GM12875 (cell line): ENCODE measurements at regions not wholly inside any gene's neighbourhood (a gene's known extent, or its start where the extent isn't known, plus 50 kb on each side); places are given as distances from the start of the nearest gene placed in this dataset.

Experiments used
- H3K4me3 ChIP-seq: one replicate; pipeline ENCODE4 v1.5.1; 2011; ENCODE audit warnings: low read depth, low read length, control low read depth
- CTCF ChIP-seq: IDR thresholded peaks from 2 replicates; pipeline ENCODE4 v1.5.1; 2011; ENCODE audit warnings: low read depth, mild to moderate bottlenecking, control low read depth, inconsistent platforms, low read length, moderate library complexity, borderline replicate concordance; ENCODE audit not compliant: insufficient read depth

DNA sequence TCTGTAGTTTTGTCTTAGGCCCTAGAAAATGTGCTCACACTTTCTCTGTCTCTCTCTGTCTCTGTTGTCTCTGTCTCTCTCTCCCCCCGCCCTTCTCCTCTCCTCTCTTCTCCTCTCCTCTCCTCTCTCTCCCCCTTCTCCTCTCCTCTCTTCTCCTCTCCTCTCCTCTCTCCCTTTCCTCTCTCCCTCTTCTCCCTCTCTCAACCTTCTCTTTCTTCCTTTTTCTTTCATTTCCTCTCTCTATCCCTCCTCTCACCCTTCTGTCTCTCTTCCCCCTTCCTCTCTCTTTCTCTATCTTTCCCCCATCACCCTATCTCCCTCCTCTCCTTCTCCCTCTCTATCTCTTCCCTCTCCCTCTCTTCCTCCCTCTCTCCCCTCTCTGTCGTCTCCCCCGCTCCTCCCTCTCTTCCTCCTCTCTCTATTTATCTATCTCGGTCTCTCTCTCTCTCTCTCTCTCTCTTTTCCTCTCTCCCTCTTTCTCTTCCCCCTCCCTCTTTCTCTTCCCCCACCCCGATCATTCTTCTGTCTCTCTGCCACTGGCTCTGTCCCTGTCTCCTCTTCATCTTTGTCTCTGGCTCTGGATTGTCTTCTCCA lies 107.2 kb upstream of the C16orf82 start:
- H3K4me3 ChIP-seq = no peak overlapping the region
- no peak for TF ChIP-seq CTCF

- no peak for TF ChIP-seq CTCF
- no peak overlapping the region for H3K4me3 ChIP-seq
Observed at GRCh38 chr16:26961459-26961858, 105.3 kb upstream of the C16orf82 start.

GRCh38 chr16:26963109-26963508 lies 103.6 kb upstream of the C16orf82 start:
- TF ChIP-seq CTCF = peak; percentile 54
- H3K4me3 ChIP-seq = no peak overlapping the region

- no peak overlapping the region for H3K4me3 ChIP-seq
- TF ChIP-seq CTCF = no peak
Observed at GRCh38 chr16:26969589-26970231, 97.0 kb upstream of the C16orf82 start.

- no peak for TF ChIP-seq CTCF
Observed at GRCh38 chr16:26970292-26970691, 96.4 kb upstream of the C16orf82 start.

GRCh38 chr16:26976873-26977272 lies 89.9 kb upstream of the C16orf82 start:
- TF ChIP-seq CTCF = no peak
- no peak overlapping the region for H3K4me3 ChIP-seq

More at GRCh38 chr16:26970292-26970691, 96.4 kb upstream of the C16orf82 start:
- no peak overlapping the region for H3K4me3 ChIP-seq

DNA sequence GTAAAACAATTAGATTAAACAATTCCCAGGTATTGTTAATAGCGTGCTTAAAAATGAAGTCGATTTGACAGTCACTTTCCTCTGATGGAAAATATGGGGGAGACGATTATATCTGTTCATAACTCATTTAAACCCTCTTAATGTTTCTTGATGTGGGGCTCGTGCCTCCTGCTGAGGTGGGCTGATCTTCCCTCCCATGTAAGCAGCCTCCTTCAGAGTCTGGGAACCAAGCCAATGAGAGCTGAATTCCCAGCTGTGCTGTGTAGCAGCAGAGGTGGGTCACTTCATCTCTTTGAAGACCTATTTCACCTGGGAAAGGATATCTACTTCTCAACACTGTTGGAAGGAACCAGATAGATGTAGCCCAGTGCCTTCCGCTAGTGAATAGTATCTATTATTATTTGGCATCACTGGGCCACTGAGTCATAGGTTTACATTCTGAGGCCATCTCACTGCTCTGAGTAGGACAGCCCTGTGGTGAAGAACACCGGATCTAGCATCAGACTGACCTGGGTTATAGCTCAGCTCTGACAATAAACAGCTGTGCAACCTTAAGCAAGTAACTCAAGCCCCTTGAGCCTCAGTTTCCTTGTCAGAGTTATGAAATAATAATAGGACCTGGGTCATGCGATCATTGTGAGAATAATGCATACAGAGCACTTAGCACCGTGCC lies 85.3 kb upstream of the C16orf82 start:
- TF ChIP-seq CTCF = no peak
- H3K4me3 ChIP-seq = no peak overlapping the region
